H1 (cell line): ENCODE measurements at regions not wholly inside any gene's neighbourhood (a gene's known extent, or its start where the extent isn't known, plus 50 kb on each side); places are given as distances from the start of the nearest gene placed in this dataset.

Experiments used
- CTCF ChIA-PET: fragments of 300-600 bp; sonication (Branson Sonifier 250); formaldehyde crosslinking; loops from one replicate; lab custom pipeline; 2021; ENCODE audit not compliant: partially characterized antibody; lab: Charles Lee
- POLR2A ChIA-PET: fragments of 300-600 bp; sonication (Branson Sonifier 250); formaldehyde crosslinking; loops from one replicate; lab custom pipeline; 2021; ENCODE audit warnings: inconsistent platforms; ENCODE audit not compliant: partially characterized antibody; lab: Charles Lee
- DNase-seq, 2 experiments: peaks; one replicate each; pipeline versions ENCODE4 v3.0.0 to v3.0.0-alpha.2; 2010 to 2022; ENCODE audit warnings: low spot score in 2 of 2, low read depth in 1 of 2, mixed read lengths in 1 of 2
- FAIRE-seq: peaks from 2 replicates; lab custom pipeline; 2011; peaks lifted over from hg19 to GRCh38; lab: Jason Lieb, UNC
- H2AFZ ChIP-seq: 2 replicates; pipeline ENCODE4 v1.8.1; 2012; ENCODE audit warnings: low read length, inconsistent platforms
- H2AK5ac ChIP-seq: 2 replicates; pipeline ENCODE4 v1.6.1; 2013; ENCODE audit warnings: low read depth, low read length
- H2BK120ac ChIP-seq: replicated peaks from 2 replicates; pipeline ENCODE3; 2013; ENCODE audit warnings: low read depth, low read length, inconsistent platforms
- H2BK12ac ChIP-seq: 2 replicates; pipeline ENCODE4 v1.6.1; 2013; ENCODE audit warnings: low read depth, low read length
- H2BK15ac ChIP-seq: 2 replicates; pipeline ENCODE4 v1.6.1; 2013; ENCODE audit warnings: low read length
- H2BK20ac ChIP-seq: 2 replicates; pipeline ENCODE4 v1.6.1; 2013; ENCODE audit warnings: low read length
- H2BK5ac ChIP-seq: 2 replicates; pipeline ENCODE4 v1.6.1; 2013; ENCODE audit warnings: low read depth, low read length
- H3K14ac ChIP-seq: 2 replicates; pipeline ENCODE4 v1.6.1; 2013; ENCODE audit warnings: inconsistent platforms; ENCODE audit not compliant: insufficient read length
- H3K18ac ChIP-seq: 2 replicates; pipeline ENCODE4 v1.6.1; 2013; ENCODE audit warnings: low read length; ENCODE audit errors: extremely low read depth
- H3K23ac ChIP-seq: 2 replicates; pipeline ENCODE4 v1.6.1; 2013; ENCODE audit warnings: inconsistent platforms; ENCODE audit not compliant: insufficient read length
- H3K23me2 ChIP-seq: 2 replicates; pipeline ENCODE4 v1.6.1; 2013; ENCODE audit warnings: low read depth, low read length
- H3K27ac ChIP-seq: 2 replicates; pipeline ENCODE4 v1.6.1; 2011; ENCODE audit warnings: low read depth, low read length, inconsistent platforms
- H3K27me3 ChIP-seq, 4 experiments: replicated peaks in 1 of 4; 1 replicate in 1 of 4; 2 replicates in 3 of 4; pipeline versions ENCODE4 v1.6.1 to v1.8.1; 2011 to 2013; ENCODE audit warnings: low read length in 3 of 4, mild to moderate bottlenecking in 3 of 4, inconsistent platforms in 2 of 4, mixed read lengths in 2 of 4, moderate library complexity in 1 of 4; ENCODE audit not compliant: control insufficient read depth in 3 of 4, insufficient read depth in 3 of 4; ENCODE audit errors: extremely low read depth in 1 of 4
- H3K36me3 ChIP-seq, 4 experiments: 2 replicates each; pipeline versions ENCODE4 v1.6.1 to v1.8.1; 2011 to 2013; ENCODE audit warnings: mild to moderate bottlenecking in 4 of 4, low read length in 3 of 4, moderate library complexity in 2 of 4, control low read depth in 1 of 4, inconsistent platforms in 1 of 4; ENCODE audit not compliant: insufficient read depth in 4 of 4, control insufficient read depth in 2 of 4
- H3K4ac ChIP-seq: replicated peaks from 2 replicates; pipeline ENCODE3; 2013; ENCODE audit warnings: low read length, low read depth, mixed read lengths, inconsistent platforms; ENCODE audit not compliant: insufficient read length
- H3K4me1 ChIP-seq, 4 experiments: replicated peaks in 1 of 4; 1 replicate in 1 of 4; 2 replicates in 3 of 4; pipeline versions ENCODE4 v1.6.1 to v1.8.1; 2011 to 2013; ENCODE audit warnings: low read length in 3 of 4, inconsistent platforms in 2 of 4, mixed read lengths in 1 of 4; ENCODE audit not compliant: insufficient read depth in 4 of 4, control insufficient read depth in 3 of 4
- H3K4me2 ChIP-seq, 2 experiments: 2 replicates each; pipeline versions ENCODE4 v1.6.1 to v1.8.1; 2011 to 2013; ENCODE audit warnings: low read depth in 2 of 2, low read length in 2 of 2, control low read depth in 1 of 2, inconsistent platforms in 1 of 2, mild to moderate bottlenecking in 1 of 2; ENCODE audit not compliant: insufficient read depth in 1 of 2
- H3K4me3 ChIP-seq, 4 experiments: fragments of 200-600, 300-600 bp in 1 of 4; sonication (generic), shearing (Covaris generic), sonication (Bioruptor Twin) in 1 of 4; 2 replicates each; pipeline versions ENCODE4 v1.5.1 to v1.8.1; 2011 to 2016; ENCODE audit warnings: low read length in 4 of 4, low read depth in 3 of 4, control low read depth in 2 of 4, inconsistent platforms in 2 of 4, mild to moderate bottlenecking in 2 of 4, mixed read lengths in 1 of 4, moderate library complexity in 1 of 4; ENCODE audit not compliant: insufficient read depth in 2 of 4; ENCODE audit errors: extremely low read depth in 1 of 4
- H3K56ac ChIP-seq: replicated peaks from 2 replicates; pipeline ENCODE3; 2013; ENCODE audit warnings: low read depth, mild to moderate bottlenecking, mixed read lengths, low read length, inconsistent platforms; ENCODE audit not compliant: insufficient read length
- H3K79me1 ChIP-seq: 2 replicates; pipeline ENCODE4 v1.6.1; 2013; ENCODE audit warnings: low read depth, low read length, control low read depth
- H3K79me2 ChIP-seq, 2 experiments: 2 replicates each; pipeline versions ENCODE4 v1.6.1 to v1.8.1; 2012 to 2013; ENCODE audit warnings: low read length in 2 of 2, mild to moderate bottlenecking in 2 of 2, inconsistent platforms in 1 of 2; ENCODE audit not compliant: insufficient read depth in 2 of 2, control insufficient read depth in 1 of 2
- H3K9ac ChIP-seq, 4 experiments: replicated peaks in 1 of 4; 1 replicate in 1 of 4; 2 replicates in 3 of 4; pipeline versions ENCODE4 v1.6.1 to v1.8.1; 2011 to 2013; ENCODE audit warnings: low read depth in 3 of 4, low read length in 3 of 4, control low read depth in 2 of 4, mild to moderate bottlenecking in 2 of 4, moderate library complexity in 2 of 4, inconsistent platforms in 1 of 4; ENCODE audit errors: extremely low read depth in 1 of 4
- H3K9me3 ChIP-seq, 2 experiments: 2 replicates each; pipeline versions ENCODE4 v1.6.1 to v1.8.1; 2012 to 2013; ENCODE audit warnings: mild to moderate bottlenecking in 2 of 2, moderate library complexity in 2 of 2, control low read depth in 1 of 2, inconsistent platforms in 1 of 2, low read depth in 1 of 2, low read length in 1 of 2, mixed read lengths in 1 of 2; ENCODE audit not compliant: insufficient read depth in 2 of 2
- H4K20me1 ChIP-seq, 2 experiments: replicated peaks in 1 of 2; 2 replicates each; pipeline versions ENCODE3 to v1.8.1; 2011 to 2013; ENCODE audit warnings: inconsistent platforms in 2 of 2, low read length in 2 of 2, mild to moderate bottlenecking in 1 of 2; ENCODE audit not compliant: insufficient read depth in 2 of 2, control insufficient read depth in 1 of 2
- H4K5ac ChIP-seq: 2 replicates; pipeline ENCODE4 v1.6.1; 2013; ENCODE audit warnings: low read length, low read depth, mixed read lengths, inconsistent platforms; ENCODE audit not compliant: insufficient read length
- H4K8ac ChIP-seq: 2 replicates; pipeline ENCODE4 v1.8.0; 2013; ENCODE audit warnings: mild to moderate bottlenecking, moderate library complexity, low read length, inconsistent platforms; ENCODE audit not compliant: insufficient read depth; ENCODE audit errors: extremely low read depth
- H4K91ac ChIP-seq: replicated peaks from 2 replicates; pipeline ENCODE3; 2013; ENCODE audit warnings: low read length, mixed read lengths, inconsistent platforms; ENCODE audit not compliant: insufficient read length
- GTF2F1 ChIP-seq: IDR thresholded peaks from 2 replicates; pipeline ENCODE4 v1.6.1; 2012; ENCODE audit warnings: low read depth, low read length, improper control_type of control experiment, borderline replicate concordance
- JUN ChIP-seq: IDR thresholded peaks from 2 replicates; pipeline ENCODE4 v1.6.1; 2011; ENCODE audit warnings: low read depth, mild to moderate bottlenecking, improper control_type of control experiment, low read length
- JUND ChIP-seq: IDR thresholded peaks from 2 replicates; pipeline ENCODE4 v1.6.1; 2011; ENCODE audit warnings: mild to moderate bottlenecking, improper control_type of control experiment, low read length
- KDM4A ChIP-seq: IDR thresholded peaks from one replicate; pipeline ENCODE4 v1.7.1; 2012; ENCODE audit warnings: low read depth, mild to moderate bottlenecking, moderate library complexity, low read length, inconsistent platforms; ENCODE audit not compliant: severe bottlenecking
- POLR2A ChIP-seq, 2 experiments: IDR thresholded peaks; 1 replicate in 1 of 2; 2 replicates in 1 of 2; pipeline ENCODE4 v1.6.1; 2011; ENCODE audit warnings: low read depth in 2 of 2, low read length in 2 of 2, mild to moderate bottlenecking in 2 of 2; ENCODE audit errors: control extremely low read depth in 1 of 2
- TAF7 ChIP-seq: optimal IDR thresholded peaks from 2 replicates; pipeline ENCODE3; 2011; ENCODE audit warnings: low read depth, mild to moderate bottlenecking, inconsistent platforms, low read length, moderate library complexity, borderline replicate concordance

- H3K23ac ChIP-seq: no peak overlapping the region
- TF ChIP-seq JUN (no peak), GTF2F1 (no peak), KDM4A (no peak), JUND (no peak), POLR2A (IDR thresholded peaks at IDR 0.05; ENCODE audit: control extremely low read depth in 1 of 2, low read depth in 2 of 2, low read length in 2 of 2) (no peak), TAF7 (no peak)
- TF ChIP-seq, all 59 proteins: peak for 0
- Histone ChIP-seq H3K14ac (no peak overlapping the region), H4K8ac (no peak overlapping the region), H2BK20ac (no peak overlapping the region), H2BK12ac (no peak overlapping the region), H3K23me2 (no peaks in the 10 kb centered on the region), H4K5ac (no peak overlapping the region), H3K4me3 (no peak overlapping the region), H3K79me2 (no peaks in the 10 kb centered on the region), H2AK5ac (no peak overlapping the region), H3K27ac (no peak overlapping the region), H3K4me1 (peaks cover 0 to 4% (median 2%) of the 10 kb centered on the region in 4 experiments; a peak in 3 of 7 replicates), H2AFZ (no peak overlapping the region), H3K18ac (no peak overlapping the region), H3K79me1 (no peaks in the 10 kb centered on the region), H2BK5ac (no peak overlapping the region), H3K9me3 (no peaks in the 10 kb centered on the region; a peak in 1 of 4 replicates), H3K4ac (no peak overlapping the region), H4K20me1 (no peaks in the 10 kb centered on the region), H2BK120ac (no peak overlapping the region), H4K91ac (no peak overlapping the region), H3K9ac (no peak overlapping the region), H3K27me3 (no peaks in the 10 kb centered on the region), H3K4me2 (no peak overlapping the region), H2BK15ac (no peak overlapping the region), H3K36me3 (no peaks in the 10 kb centered on the region), H3K56ac (no peak overlapping the region)
- CTCF ChIA-PET: interaction anchor here (1.1 to 4.7 kb wide), 9 partner anchors 10 to 244 kb away, joined by 3 to 71 read pairs (median 6); no protein-coding TSS in a partner anchor
- FAIRE-seq: no peak
- POLR2A ChIA-PET: no interaction called here
- DNase-seq: no peak
Observed at GRCh38 chr6:129777371-129777770, 67.4 kb upstream of the ARHGAP18 start.
